ENCODE measurements at regions not wholly inside any gene's neighbourhood (a gene's known extent, or its start where the extent isn't known, plus 50 kb on each side); places are given as distances from the start of the nearest gene placed in this dataset.

GRCh38 chr7:115218076-115218475 is 296.2 kb downstream of the MDFIC start:
- TF ChIP-seq CTCF (IDR thresholded peaks at IDR 0.05) (no peak), POLR2A (IDR thresholded peaks at IDR 0.05) (no peak)

Data from right lobe of liver (tissue), 4 donors.